Prostate gland (tissue), 2 donors: ENCODE measurements at regions not wholly inside any gene's neighbourhood (a gene's known extent, or its start where the extent isn't known, plus 50 kb on each side); places are given as distances from the start of the nearest gene placed in this dataset.

ENCODE experiments used
- POLR2A ChIP-seq: fragments of 450-650 bp; IDR thresholded peaks from one replicate; pipeline ENCODE4 v1.6.1; 2016; ENCODE audit warnings: antibody characterized with exemption, mild to moderate bottlenecking
- POLR2AphosphoS5 ChIP-seq: sonication (generic); formaldehyde crosslinking; IDR thresholded peaks from one replicate; pipeline ENCODE4 v1.6.1; 2017; ENCODE audit warnings: antibody characterized with exemption
- TF ChIP-seq, protein P1 (sequence below), 4 experiments: fragments of 200-600 bp in 2 of 4; fragments of 450-650 bp in 2 of 4; sonication (generic) in 2 of 4; IDR thresholded peaks; 1 replicate in 3 of 4; 2 replicates in 1 of 4; pipeline ENCODE4 v1.5.1; 2016 to 2019; ENCODE audit warnings: antibody characterized with exemption in 4 of 4, mild to moderate bottlenecking in 2 of 4, moderate library complexity in 2 of 4

DNA sequence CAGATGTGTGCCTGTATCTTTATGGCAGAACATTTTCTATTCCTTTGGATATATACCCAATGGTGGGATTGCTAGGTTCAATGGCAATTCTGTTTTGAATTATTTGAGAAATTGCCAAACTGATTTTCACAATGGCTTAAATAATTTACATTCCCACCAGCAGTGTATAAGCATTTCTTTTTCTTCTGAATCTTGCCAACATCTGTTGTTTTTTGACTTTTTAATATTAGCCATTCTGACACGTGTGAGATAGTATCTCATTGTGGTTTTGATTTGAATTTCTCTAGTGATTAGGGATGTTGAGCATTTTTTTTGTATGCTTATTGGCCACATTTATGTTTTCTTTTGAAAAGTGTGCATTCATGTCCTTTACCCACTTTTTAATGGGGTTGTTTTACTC lies 864.3 kb upstream of the ADAMTS5 start:
- TF ChIP-seq, protein P1, sequence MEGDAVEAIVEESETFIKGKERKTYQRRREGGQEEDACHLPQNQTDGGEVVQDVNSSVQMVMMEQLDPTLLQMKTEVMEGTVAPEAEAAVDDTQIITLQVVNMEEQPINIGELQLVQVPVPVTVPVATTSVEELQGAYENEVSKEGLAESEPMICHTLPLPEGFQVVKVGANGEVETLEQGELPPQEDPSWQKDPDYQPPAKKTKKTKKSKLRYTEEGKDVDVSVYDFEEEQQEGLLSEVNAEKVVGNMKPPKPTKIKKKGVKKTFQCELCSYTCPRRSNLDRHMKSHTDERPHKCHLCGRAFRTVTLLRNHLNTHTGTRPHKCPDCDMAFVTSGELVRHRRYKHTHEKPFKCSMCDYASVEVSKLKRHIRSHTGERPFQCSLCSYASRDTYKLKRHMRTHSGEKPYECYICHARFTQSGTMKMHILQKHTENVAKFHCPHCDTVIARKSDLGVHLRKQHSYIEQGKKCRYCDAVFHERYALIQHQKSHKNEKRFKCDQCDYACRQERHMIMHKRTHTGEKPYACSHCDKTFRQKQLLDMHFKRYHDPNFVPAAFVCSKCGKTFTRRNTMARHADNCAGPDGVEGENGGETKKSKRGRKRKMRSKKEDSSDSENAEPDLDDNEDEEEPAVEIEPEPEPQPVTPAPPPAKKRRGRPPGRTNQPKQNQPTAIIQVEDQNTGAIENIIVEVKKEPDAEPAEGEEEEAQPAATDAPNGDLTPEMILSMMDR (IDR thresholded peaks at IDR 0.05) = no peak
- TF ChIP-seq POLR2A (no peak), POLR2AphosphoS5 (no peak)
